ENCODE measurements at regions not wholly inside any gene's neighbourhood (a gene's known extent, or its start where the extent isn't known, plus 50 kb on each side); places are given as distances from the start of the nearest gene placed in this dataset.
"Not testable (repeated sequence)": the region's sequence is repeated elsewhere in the genome, so short reads cannot be mapped to it uniquely, and the experiment has no call there.

GRCh38 chr7:3162289-3162688 is 118.6 kb upstream of the CARD11 start:
- DNase-seq (ENCODE audit: low read depth in 2 of 2) = no peak

- not testable (repeated sequence) for DNase-seq (ENCODE audit: low read depth in 2 of 2)
These were observed 119.1 kb upstream of the CARD11 start for GRCh38 chr7:3162798-3163197.

- no peak for DNase-seq (ENCODE audit: low read depth in 2 of 2)
These were observed 120.7 kb upstream of the CARD11 start for GRCh38 chr7:3164380-3164792.

GRCh38 chr7:3165681-3166580 is 122.3 kb upstream of the CARD11 start:
- no peak for DNase-seq (ENCODE audit: low read depth in 2 of 2)

GRCh38 chr7:3167551-3167950 is 123.9 kb upstream of the CARD11 start:
- DNase-seq (ENCODE audit: low read depth in 2 of 2) = no peak

GRCh38 chr7:3168370-3168769 is 124.7 kb upstream of the CARD11 start:
- no peak for DNase-seq (ENCODE audit: low read depth in 2 of 2)

- no peak for DNase-seq (ENCODE audit: low read depth in 2 of 2)
These were observed 125.2 kb upstream of the CARD11 start for GRCh38 chr7:3168869-3169268.

GRCh38 chr7:3172768-3173280 is 128.2 kb upstream of the SDK1 start:
- DNase-seq (ENCODE audit: low read depth in 2 of 2) = no peak

- no peak for DNase-seq (ENCODE audit: low read depth in 2 of 2)
These were observed 126.4 kb upstream of the SDK1 start for GRCh38 chr7:3174515-3175284.

GRCh38 chr7:3175285-3175902 is 125.7 kb upstream of the SDK1 start:
- DNase-seq (ENCODE audit: low read depth in 2 of 2) = no peak

- no peak for DNase-seq (ENCODE audit: low read depth in 2 of 2)
These were observed 124.7 kb upstream of the SDK1 start for GRCh38 chr7:3176112-3177000.

GRCh38 chr7:3177271-3177670 is 123.8 kb upstream of the SDK1 start:
- no peak for DNase-seq (ENCODE audit: low read depth in 2 of 2)

GRCh38 chr7:3179456-3179855 is 121.6 kb upstream of the SDK1 start:
- DNase-seq (ENCODE audit: low read depth in 2 of 2) = no peak

- no peak for DNase-seq (ENCODE audit: low read depth in 2 of 2)
These were observed 120.4 kb upstream of the SDK1 start for GRCh38 chr7:3180604-3181003.

GRCh38 chr7:3182055-3182454 is 119.0 kb upstream of the SDK1 start:
- not testable (repeated sequence) for DNase-seq (ENCODE audit: low read depth in 2 of 2)

GRCh38 chr7:3187444-3188040 is 113.5 kb upstream of the SDK1 start:
- no peak for DNase-seq (ENCODE audit: low read depth in 2 of 2)

GRCh38 chr7:3188946-3189345 is 112.1 kb upstream of the SDK1 start:
- no peak for DNase-seq (ENCODE audit: low read depth in 2 of 2)

- DNase-seq (ENCODE audit: low read depth in 2 of 2) = no peak
These were observed 109.5 kb upstream of the SDK1 start for GRCh38 chr7:3191548-3191947.

GRCh38 chr7:3192669-3193068 is 108.4 kb upstream of the SDK1 start:
- DNase-seq (ENCODE audit: low read depth in 2 of 2) = no peak

GRCh38 chr7:3193379-3194120 is 107.5 kb upstream of the SDK1 start:
- DNase-seq (ENCODE audit: low read depth in 2 of 2) = no peak
